ENCODE measurements at regions not wholly inside any gene's neighbourhood (a gene's known extent, or its start where the extent isn't known, plus 50 kb on each side); places are given as distances from the start of the nearest gene placed in this dataset.

DNA sequence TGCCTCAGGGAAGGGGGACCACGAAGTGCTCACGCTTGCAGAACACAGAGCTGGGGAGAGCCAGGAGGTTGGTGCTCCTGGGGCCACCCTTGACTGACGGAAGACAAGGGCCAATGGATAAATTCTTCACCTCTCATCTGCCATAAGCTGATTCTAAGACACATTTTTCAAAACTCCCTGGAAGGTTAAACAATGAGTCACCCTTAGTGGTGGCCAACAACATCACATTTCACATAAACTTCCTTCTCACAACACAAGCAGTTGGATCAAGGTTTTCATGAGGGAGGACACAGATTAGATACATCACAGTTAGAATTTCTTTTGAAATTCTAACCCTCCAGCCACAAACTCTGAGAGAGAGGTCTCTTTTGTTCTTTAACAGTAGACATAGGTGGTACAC, 713.6 kb upstream of the POU3F3 start:
- Histone ChIP-seq H3K27me3 (replicated peaks; ENCODE audit: control insufficient read depth, insufficient read depth, low read length) (no peaks in the 10 kb centered on the region), H3K9ac (ENCODE audit: low read length) (no peak overlapping the region), H3K9me3 (ENCODE audit: control insufficient read depth, low read length) (no peaks in the 10 kb centered on the region), H3K36me3 (ENCODE audit: control insufficient read depth, insufficient read depth, low read length, severe bottlenecking) (no peaks in the 10 kb centered on the region), H3K4me3 (ENCODE audit: low read length) (no peak overlapping the region), H3K4me1 (ENCODE audit: control insufficient read depth, insufficient read depth, low read length) (peaks cover 3% of the 10 kb centered on the region)
- DNase-seq (ENCODE audit: low read depth): no peak

DNA sequence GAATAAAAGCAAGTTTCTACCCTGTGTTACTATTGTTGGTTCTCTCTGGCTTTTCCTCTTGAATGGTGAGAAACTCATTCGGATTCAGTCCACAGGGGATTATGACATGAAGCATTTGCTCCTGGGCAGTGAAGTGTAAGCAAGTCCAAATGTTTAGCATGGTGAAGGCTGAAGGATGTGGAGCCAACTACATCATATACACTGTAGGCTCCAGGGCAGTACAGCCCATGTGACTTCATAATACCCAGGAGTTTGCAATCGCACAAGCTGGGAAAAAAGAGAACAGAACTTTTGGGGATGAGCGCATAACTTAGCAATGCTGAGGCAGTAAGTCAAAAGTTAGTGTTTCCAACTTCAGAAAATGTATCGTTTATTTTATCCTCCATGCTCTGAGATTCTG, 695.7 kb upstream of the POU3F3 start:
- Histone ChIP-seq H3K4me1 (ENCODE audit: control insufficient read depth, insufficient read depth, low read length) (no peaks in the 10 kb centered on the region), H3K4me3 (ENCODE audit: low read length) (no peak overlapping the region), H3K36me3 (ENCODE audit: control insufficient read depth, insufficient read depth, low read length, severe bottlenecking) (no peaks in the 10 kb centered on the region), H3K9ac (ENCODE audit: low read length) (no peak overlapping the region), H3K27me3 (replicated peaks; ENCODE audit: control insufficient read depth, insufficient read depth, low read length) (no peaks in the 10 kb centered on the region), H3K9me3 (ENCODE audit: control insufficient read depth, low read length) (no peaks in the 10 kb centered on the region)
- no peak for DNase-seq (ENCODE audit: low read depth)

DNA sequence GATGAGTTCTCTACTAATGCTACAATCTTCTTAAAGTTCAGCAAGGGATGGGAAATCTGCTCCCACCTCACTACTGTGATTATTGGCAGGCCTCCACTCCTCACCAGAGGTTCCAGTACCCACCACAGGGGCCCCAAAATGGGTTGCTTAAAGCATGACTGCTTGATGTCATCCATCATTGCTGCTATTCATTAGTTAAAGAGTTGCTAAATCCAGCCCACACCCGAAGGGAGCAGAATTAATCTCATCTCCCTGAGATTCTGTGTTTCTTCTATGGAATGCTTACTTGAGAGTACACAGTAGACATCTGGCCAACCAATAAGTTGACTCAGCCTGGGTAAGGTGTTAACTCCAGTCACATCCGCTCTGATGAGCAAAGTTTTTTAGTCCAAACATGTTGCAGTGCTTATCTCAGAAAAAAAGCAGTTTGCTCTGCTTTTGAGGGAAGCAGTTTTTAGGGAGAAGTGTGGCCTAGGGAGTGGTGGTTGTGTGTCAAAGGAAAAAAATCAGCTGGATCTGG, 690.2 kb upstream of the POU3F3 start:
- no peak for DNase-seq (ENCODE audit: low read depth)
- no peak overlapping the region for H3K9ac ChIP-seq (ENCODE audit: low read length)
- H3K9me3 ChIP-seq (ENCODE audit: control insufficient read depth, low read length): no peaks in the 10 kb centered on the region
- no peaks in the 10 kb centered on the region for H3K4me1 ChIP-seq (ENCODE audit: control insufficient read depth, insufficient read depth, low read length)
- H3K36me3 ChIP-seq (ENCODE audit: control insufficient read depth, insufficient read depth, low read length, severe bottlenecking): no peaks in the 10 kb centered on the region
- no peak overlapping the region for H3K4me3 ChIP-seq (ENCODE audit: low read length)
- no peaks in the 10 kb centered on the region for H3K27me3 ChIP-seq (replicated peaks; ENCODE audit: control insufficient read depth, insufficient read depth, low read length)

DNA sequence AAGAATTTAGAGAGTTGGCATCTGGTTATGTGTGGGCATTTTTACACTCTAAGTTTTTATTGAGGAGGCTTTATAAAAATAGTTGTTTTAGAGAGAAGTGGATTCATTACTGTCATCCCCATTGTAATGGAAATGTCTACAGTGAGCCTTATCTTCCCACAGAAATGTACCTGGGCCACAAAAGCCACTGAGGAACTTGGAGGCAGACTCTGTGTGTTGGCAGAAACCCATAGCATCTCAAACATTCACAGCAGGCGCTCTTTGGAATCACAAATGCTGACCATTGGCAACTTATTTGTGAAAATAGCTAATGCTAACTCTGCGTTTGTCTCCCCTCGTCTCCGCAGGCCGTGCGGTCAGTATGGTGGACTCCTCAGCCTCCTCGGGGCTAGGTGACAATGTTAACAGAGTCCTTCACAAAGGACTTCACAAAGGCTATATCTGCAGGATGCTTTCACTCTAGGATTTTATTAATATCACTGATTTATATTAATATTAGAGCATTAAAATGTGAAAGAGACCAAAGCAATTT, 689.1 kb upstream of the POU3F3 start:
- Histone ChIP-seq H3K4me3 (ENCODE audit: low read length) (no peak overlapping the region), H3K9me3 (ENCODE audit: control insufficient read depth, low read length) (no peaks in the 10 kb centered on the region), H3K4me1 (ENCODE audit: control insufficient read depth, insufficient read depth, low read length) (no peaks in the 10 kb centered on the region), H3K36me3 (ENCODE audit: control insufficient read depth, insufficient read depth, low read length, severe bottlenecking) (no peaks in the 10 kb centered on the region), H3K9ac (ENCODE audit: low read length) (no peak overlapping the region), H3K27me3 (replicated peaks; ENCODE audit: control insufficient read depth, insufficient read depth, low read length) (no peaks in the 10 kb centered on the region)
- no peak for DNase-seq (ENCODE audit: low read depth)

DNA sequence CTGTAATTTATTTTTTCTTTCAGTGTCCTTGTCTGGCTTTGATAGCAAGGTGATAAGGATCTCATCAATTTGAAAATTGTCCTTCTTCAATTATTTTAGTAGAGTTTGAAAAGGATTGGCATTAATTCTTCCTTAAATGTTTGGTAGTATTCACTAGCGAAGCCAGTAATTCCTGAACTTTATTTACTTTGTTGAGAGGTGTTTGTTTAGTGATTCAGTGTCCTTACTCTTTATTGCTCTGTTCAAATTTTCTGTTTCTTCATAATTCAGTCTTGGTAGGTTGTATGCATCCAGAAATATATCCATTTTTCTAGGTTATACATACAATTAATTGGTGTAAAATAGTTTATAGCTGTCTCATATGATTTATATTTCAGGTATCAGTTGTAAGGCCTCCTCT, 676.7 kb upstream of the POU3F3 start:
- peaks cover 18% of the 10 kb centered on the region for H3K9me3 ChIP-seq (ENCODE audit: control insufficient read depth, low read length)
- no peak for DNase-seq (ENCODE audit: low read depth)
- no peak overlapping the region for H3K4me3 ChIP-seq (ENCODE audit: low read length)

DNA sequence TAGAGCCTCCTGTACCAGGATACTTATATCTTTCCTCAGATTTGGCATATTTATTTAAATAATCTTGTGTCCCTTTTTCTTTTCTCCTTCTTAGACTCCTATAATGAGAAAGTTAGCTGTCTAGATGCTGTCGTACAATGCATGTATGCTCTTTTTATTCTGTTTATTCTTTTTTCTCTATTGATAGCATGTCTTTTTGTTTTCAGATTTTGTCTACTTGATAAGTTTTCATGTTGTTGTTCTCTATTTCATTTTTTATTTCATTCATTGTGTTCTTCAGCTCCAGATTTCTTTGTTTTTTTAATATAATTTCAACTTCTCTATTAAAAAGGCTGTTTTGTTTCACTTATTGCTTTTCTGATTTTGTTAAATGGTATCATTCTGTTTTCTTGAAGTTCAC, 674.3 kb upstream of the POU3F3 start:
- Histone ChIP-seq H3K9me3 (ENCODE audit: control insufficient read depth, low read length) (peaks cover 26% of the 10 kb centered on the region), H3K4me1 (ENCODE audit: control insufficient read depth, insufficient read depth, low read length) (no peaks in the 10 kb centered on the region), H3K36me3 (ENCODE audit: control insufficient read depth, insufficient read depth, low read length, severe bottlenecking) (no peaks in the 10 kb centered on the region), H3K4me3 (ENCODE audit: low read length) (no peak overlapping the region), H3K27me3 (replicated peaks; ENCODE audit: control insufficient read depth, insufficient read depth, low read length) (no peaks in the 10 kb centered on the region), H3K9ac (ENCODE audit: low read length) (no peak overlapping the region)
- no peak for DNase-seq (ENCODE audit: low read depth)

More for the DNA sequence above, 676.7 kb upstream of the POU3F3 start:
- no peak overlapping the region for H3K9ac ChIP-seq (ENCODE audit: low read length)
- H3K36me3 ChIP-seq (ENCODE audit: control insufficient read depth, insufficient read depth, low read length, severe bottlenecking): no peaks in the 10 kb centered on the region
- H3K27me3 ChIP-seq (replicated peaks; ENCODE audit: control insufficient read depth, insufficient read depth, low read length): no peaks in the 10 kb centered on the region
- H3K4me1 ChIP-seq (ENCODE audit: control insufficient read depth, insufficient read depth, low read length): no peaks in the 10 kb centered on the region

DNA sequence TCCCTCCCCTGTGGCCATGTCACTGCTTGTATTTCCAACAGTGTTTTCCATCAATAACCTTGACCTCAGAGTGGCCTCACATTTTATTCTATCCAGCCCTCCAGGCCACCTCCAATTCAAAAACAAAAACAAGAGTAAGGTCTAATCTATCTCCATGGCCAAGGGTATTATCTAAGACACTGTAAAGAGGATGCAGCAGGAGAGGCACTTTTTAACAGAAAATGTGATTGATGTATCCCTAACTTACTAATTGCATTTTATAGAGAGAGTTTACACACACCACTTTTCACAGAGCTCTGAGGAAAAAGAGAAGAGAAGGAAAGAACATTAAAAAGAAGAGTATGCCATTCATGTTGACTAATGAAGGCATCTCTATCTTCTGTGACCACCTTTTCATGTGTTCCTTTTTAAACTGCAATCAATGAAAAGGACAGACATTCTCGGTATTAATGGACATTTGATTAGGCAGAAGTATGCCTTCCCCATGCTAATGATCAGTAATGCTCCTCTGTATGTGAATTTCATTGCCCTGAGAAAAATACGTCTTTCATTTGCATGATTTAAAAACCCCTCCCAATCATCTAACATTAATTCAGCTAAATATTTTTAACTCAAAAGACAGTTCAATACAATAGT, 653.3 kb upstream of the POU3F3 start:
- H3K36me3 ChIP-seq (ENCODE audit: control insufficient read depth, insufficient read depth, low read length, severe bottlenecking): no peaks in the 10 kb centered on the region
- H3K27me3 ChIP-seq (replicated peaks; ENCODE audit: control insufficient read depth, insufficient read depth, low read length): no peaks in the 10 kb centered on the region
- no peak overlapping the region for H3K9ac ChIP-seq (ENCODE audit: low read length)
- H3K4me3 ChIP-seq (ENCODE audit: low read length): no peak overlapping the region
- peaks cover 2% of the 10 kb centered on the region for H3K9me3 ChIP-seq (ENCODE audit: control insufficient read depth, low read length)
- H3K4me1 ChIP-seq (ENCODE audit: control insufficient read depth, insufficient read depth, low read length): no peaks in the 10 kb centered on the region
- DNase-seq (ENCODE audit: low read depth): no peak

DNA sequence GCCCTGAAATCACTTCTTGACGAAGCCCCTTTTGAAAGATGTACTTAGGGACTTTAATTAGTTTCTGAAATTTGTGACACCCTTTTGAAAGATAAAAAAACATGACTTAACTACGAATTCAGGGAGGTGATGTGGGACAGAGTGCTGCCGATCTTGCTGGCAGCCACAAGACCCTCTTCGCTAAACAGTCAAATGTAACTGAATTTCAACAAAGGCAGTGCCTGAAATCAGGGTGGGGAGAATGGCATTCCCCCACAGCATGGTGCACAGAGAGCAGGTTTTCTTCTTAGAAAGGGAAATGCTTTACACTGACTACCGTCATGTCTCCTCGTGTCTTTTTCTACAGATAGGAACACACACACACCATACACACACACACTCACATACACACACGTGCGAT, 640.2 kb upstream of the POU3F3 start:
- DNase-seq (ENCODE audit: low read depth): no peak
- Histone ChIP-seq H3K4me1 (ENCODE audit: control insufficient read depth, insufficient read depth, low read length) (no peaks in the 10 kb centered on the region), H3K9ac (ENCODE audit: low read length) (no peak overlapping the region), H3K27me3 (replicated peaks; ENCODE audit: control insufficient read depth, insufficient read depth, low read length) (no peaks in the 10 kb centered on the region), H3K36me3 (ENCODE audit: control insufficient read depth, insufficient read depth, low read length, severe bottlenecking) (no peaks in the 10 kb centered on the region), H3K9me3 (ENCODE audit: control insufficient read depth, low read length) (no peaks in the 10 kb centered on the region), H3K4me3 (ENCODE audit: low read length) (no peak overlapping the region)

DNA sequence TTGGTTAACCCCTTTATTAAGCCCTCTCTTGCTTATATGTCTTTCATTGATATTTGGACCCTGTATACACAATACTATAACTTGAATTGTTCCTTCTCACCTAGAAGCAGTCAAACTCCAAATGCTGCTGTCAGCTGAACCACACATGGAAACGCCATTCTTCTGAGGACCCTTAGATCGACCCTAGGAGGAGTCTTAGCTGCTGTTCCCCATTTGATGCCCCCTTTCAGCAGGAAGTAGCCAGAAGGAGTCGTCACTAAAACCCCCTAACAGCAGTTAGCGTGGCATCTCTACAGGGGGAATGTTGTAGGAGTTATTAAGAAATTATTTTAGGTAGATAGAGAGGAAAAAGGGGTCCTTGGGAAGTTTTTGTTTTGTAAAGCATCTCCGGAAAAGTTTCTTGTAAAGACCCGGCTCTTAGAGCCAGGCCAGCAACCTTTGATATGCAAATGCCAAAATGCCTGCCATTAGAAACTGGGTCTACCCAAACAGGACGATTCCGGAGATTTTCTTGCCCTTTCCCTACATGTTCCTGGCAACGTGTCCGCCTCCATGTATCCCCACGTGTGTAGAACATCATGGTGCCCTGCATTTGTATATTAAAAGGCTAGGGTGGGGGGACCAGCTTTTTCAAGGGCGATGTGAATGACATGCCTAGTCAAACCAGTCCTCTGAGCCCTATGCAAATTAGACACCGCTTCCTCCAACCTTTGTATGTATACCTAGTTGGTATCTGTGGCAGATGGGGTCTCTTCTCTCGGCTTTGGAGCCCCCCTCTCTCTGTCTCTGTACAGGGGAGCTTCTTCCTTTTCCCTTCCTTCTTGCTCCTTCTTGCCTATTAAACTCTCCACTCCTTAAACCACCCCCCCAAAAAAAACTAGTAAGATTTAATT, 638.4 kb upstream of the POU3F3 start:
- Histone ChIP-seq H3K27me3 (replicated peaks; ENCODE audit: control insufficient read depth, insufficient read depth, low read length) (no peaks in the 10 kb centered on the region), H3K36me3 (ENCODE audit: control insufficient read depth, insufficient read depth, low read length, severe bottlenecking) (no peaks in the 10 kb centered on the region), H3K9ac (ENCODE audit: low read length) (no peak overlapping the region), H3K9me3 (ENCODE audit: control insufficient read depth, low read length) (no peaks in the 10 kb centered on the region), H3K4me3 (ENCODE audit: low read length) (no peak overlapping the region), H3K4me1 (ENCODE audit: control insufficient read depth, insufficient read depth, low read length) (no peaks in the 10 kb centered on the region)
- DNase-seq (ENCODE audit: low read depth): no peak

DNA sequence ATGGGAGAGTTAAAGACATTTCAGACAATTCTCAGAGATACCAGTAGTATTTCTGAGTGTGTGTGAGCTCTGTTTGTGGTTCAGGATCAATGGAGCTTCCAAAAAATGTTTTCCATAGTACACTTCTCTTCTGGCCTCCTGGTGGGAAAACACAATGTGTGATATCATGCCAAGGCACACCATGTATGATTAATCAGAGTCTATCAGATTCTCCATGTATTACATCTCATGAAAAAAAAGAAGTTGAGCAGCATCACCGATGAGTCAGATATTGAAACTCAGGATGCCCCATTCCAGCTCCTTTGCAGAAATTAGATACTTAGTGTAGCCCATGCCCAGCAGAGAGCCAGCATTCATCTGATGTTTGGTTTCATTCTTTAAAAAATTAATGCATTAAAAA, 620.3 kb upstream of the POU3F3 start:
- no peaks in the 10 kb centered on the region for H3K36me3 ChIP-seq (ENCODE audit: control insufficient read depth, insufficient read depth, low read length, severe bottlenecking)
- no peak overlapping the region for H3K4me3 ChIP-seq (ENCODE audit: low read length)
- no peaks in the 10 kb centered on the region for H3K9me3 ChIP-seq (ENCODE audit: control insufficient read depth, low read length)
- no peak for DNase-seq (ENCODE audit: low read depth)
- no peak overlapping the region for H3K9ac ChIP-seq (ENCODE audit: low read length)
- H3K27me3 ChIP-seq (replicated peaks; ENCODE audit: control insufficient read depth, insufficient read depth, low read length): no peaks in the 10 kb centered on the region
- H3K4me1 ChIP-seq (ENCODE audit: control insufficient read depth, insufficient read depth, low read length): no peaks in the 10 kb centered on the region

DNA sequence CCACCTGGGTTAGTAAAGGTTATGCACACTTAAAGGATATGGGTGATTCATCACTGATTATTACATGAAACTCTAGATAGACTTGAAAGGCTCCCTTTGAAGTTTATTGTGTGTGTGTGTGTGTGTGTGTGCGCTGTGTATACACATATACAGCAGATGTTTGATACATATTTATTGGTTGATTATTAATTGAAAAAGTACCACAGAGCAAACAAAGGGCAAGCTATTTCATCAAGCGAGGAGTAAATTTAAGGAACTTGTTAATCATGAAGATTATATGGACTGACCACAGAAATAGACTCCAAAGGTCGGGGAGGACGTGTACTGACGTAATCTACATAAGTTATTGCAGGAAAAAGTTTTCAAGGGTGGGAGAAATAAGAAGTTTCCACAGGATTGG, 617.4 kb upstream of the POU3F3 start:
- Histone ChIP-seq H3K27me3 (replicated peaks; ENCODE audit: control insufficient read depth, insufficient read depth, low read length) (no peaks in the 10 kb centered on the region), H3K9me3 (ENCODE audit: control insufficient read depth, low read length) (peaks cover 12% of the 10 kb centered on the region), H3K36me3 (ENCODE audit: control insufficient read depth, insufficient read depth, low read length, severe bottlenecking) (no peaks in the 10 kb centered on the region), H3K4me1 (ENCODE audit: control insufficient read depth, insufficient read depth, low read length) (no peaks in the 10 kb centered on the region), H3K4me3 (ENCODE audit: low read length) (no peak overlapping the region), H3K9ac (ENCODE audit: low read length) (no peak overlapping the region)
- DNase-seq (ENCODE audit: low read depth): no peak
